Thyroid gland (tissue), 4 donors: ENCODE measurements at regions not wholly inside any gene's neighbourhood (a gene's known extent, or its start where the extent isn't known, plus 50 kb on each side); places are given as distances from the start of the nearest gene placed in this dataset.

ENCODE experiments used
- POLR2A ChIP-seq, 2 donors: fragments of 450-650 bp; IDR thresholded peaks; one replicate each; pipeline ENCODE4 v1.6.1; 2017; ENCODE audit warnings: antibody characterized with exemption in 2 of 2, mild to moderate bottlenecking in 2 of 2, moderate library complexity in 1 of 2
- TF ChIP-seq, protein P1 (sequence below), 6 experiments: fragments of 200-600 bp in 3 of 6; fragments of 450-650 bp in 3 of 6; sonication (generic) in 3 of 6; IDR thresholded peaks; one replicate each; pipeline ENCODE4 v1.5.1; 2016 to 2019; ENCODE audit warnings: antibody characterized with exemption in 6 of 6, mild to moderate bottlenecking in 2 of 6, inconsistent platforms in 1 of 6, moderate library complexity in 1 of 6

- TF ChIP-seq, protein P1, sequence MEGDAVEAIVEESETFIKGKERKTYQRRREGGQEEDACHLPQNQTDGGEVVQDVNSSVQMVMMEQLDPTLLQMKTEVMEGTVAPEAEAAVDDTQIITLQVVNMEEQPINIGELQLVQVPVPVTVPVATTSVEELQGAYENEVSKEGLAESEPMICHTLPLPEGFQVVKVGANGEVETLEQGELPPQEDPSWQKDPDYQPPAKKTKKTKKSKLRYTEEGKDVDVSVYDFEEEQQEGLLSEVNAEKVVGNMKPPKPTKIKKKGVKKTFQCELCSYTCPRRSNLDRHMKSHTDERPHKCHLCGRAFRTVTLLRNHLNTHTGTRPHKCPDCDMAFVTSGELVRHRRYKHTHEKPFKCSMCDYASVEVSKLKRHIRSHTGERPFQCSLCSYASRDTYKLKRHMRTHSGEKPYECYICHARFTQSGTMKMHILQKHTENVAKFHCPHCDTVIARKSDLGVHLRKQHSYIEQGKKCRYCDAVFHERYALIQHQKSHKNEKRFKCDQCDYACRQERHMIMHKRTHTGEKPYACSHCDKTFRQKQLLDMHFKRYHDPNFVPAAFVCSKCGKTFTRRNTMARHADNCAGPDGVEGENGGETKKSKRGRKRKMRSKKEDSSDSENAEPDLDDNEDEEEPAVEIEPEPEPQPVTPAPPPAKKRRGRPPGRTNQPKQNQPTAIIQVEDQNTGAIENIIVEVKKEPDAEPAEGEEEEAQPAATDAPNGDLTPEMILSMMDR (IDR thresholded peaks at IDR 0.05) = no peak
- no peak for TF ChIP-seq POLR2A (IDR thresholded peaks at IDR 0.05)
These were observed 303.5 kb downstream of the OTUD1 start for GRCh38 chr10:23742368-23742767.
